ENCODE measurements at regions not wholly inside any gene's neighbourhood (a gene's known extent, or its start where the extent isn't known, plus 50 kb on each side); places are given as distances from the start of the nearest gene placed in this dataset.

DNA sequence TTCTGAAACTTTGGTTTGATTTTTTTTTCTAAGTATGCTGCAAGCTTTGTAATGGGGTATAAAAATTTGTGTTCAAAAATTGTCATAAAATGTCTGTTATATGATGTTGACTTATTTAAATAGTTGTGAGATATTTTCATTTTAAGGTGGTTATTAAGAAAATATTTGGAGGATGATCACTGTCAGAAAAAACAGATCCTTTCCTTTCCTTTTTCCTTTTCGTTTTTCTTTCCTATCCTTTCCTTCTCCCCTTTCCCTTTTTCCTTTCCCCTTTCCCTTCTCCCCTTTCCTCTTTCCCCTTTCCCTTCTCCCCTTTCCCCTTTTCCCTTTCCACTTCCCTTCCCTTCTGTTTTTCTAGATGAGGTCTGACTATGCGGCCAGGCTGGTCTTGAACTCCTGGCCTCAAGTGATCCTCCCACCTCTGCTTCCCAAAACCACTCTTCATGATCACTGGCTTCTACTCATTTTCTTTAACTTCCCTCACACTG, 640.5 kb downstream of the PLCL1 start:
- DNase-seq (ENCODE audit: low read depth in 2 of 2, low spot score in 1 of 2) = no peak

DNA sequence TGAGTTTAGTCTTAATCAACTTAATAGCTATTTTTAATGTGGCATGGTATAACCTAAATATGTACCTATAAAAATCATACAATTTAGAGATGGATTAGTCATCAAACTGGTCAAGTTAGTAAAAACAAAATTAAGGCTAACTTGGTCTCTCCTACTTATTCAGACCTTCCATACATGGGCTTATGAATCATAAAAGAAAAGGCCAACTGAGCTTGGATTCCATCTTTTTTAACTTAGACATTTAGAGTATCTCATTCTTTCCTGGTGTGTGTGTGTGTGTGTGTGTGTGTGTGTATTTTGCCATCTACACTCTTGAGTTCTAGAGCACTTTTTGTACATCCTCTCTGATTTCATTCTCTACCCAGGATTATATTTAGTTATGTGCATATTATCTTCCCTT, 637.5 kb downstream of the PLCL1 start:
- no peak for DNase-seq (ENCODE audit: low read depth in 2 of 2, low spot score in 1 of 2)

GRCh38 chr2:198441246-198441645, 636.9 kb downstream of the PLCL1 start:
- DNase-seq (ENCODE audit: low read depth in 2 of 2, low spot score in 1 of 2) = no peak

GRCh38 chr2:198440833-198441232, 636.4 kb downstream of the PLCL1 start:
- DNase-seq (ENCODE audit: low read depth in 2 of 2, low spot score in 1 of 2) = no peak

DNA sequence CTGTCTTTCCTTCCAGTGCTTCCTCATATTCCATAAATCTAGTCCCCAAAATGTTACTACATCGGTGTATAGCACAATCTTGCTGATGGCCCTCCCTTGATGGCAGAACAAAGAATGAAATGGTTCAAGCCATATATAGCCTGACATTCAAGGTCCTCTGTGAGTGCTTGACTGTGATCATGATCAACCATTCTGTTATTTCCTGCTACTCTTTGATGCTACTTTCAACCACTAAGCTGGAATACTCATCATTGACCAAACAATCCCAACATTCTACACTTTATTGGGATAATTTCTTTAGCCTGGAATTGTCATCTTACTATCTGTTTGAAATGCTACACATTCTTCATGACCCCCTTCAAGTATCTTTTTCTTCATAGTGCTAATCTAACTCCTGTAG, 633.9 kb downstream of the PLCL1 start:
- DNase-seq (ENCODE audit: low read depth in 2 of 2, low spot score in 1 of 2) = no peak

DNA sequence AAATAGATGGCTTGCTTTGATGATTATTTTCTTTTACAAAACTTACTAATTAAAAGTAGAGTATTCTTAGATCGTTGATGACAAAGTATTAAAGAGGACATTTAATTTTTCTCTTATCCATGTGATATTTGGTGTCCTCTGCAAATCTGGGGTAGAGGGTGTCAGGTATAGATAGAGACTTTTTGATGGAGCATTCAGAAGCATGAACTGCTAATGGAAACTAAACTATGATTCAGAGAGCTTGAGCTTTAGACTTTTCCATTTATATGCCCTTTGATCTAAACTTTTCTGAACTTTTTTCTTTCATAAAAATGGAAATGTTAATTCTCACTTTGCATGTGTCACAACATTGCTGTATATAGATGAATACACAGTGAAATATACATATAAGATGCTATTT, 619.7 kb downstream of the PLCL1 start:
- no peak for DNase-seq (ENCODE audit: low read depth in 2 of 2, low spot score in 1 of 2)

DNA sequence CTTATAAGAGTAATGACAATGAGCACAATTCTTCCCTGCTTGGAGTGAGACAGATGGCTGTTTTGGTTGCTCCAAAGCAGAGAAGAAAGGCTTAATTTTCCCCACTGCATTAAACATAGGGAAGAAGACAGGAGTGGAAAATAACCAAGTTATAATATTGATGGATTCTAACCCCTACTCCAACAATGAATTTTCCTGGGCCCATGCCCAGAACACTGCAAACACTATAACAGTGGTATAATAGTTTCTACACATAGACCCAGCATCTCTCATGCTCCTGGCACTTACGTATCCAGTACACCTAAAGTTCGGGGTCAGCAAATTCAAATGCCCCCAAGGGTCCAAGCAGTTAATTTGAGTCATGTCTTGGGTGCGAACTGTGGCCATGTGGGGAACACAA, 613.4 kb downstream of the PLCL1 start:
- no peak for DNase-seq (ENCODE audit: low read depth in 2 of 2, low spot score in 1 of 2)

GRCh38 chr2:198414976-198415375, 610.6 kb downstream of the PLCL1 start:
- DNase-seq (ENCODE audit: low read depth in 2 of 2, low spot score in 1 of 2) = no peak

- DNase-seq (ENCODE audit: low read depth in 2 of 2, low spot score in 1 of 2) = no peak
These were observed 607.5 kb downstream of the PLCL1 start for GRCh38 chr2:198411936-198412335.

DNA sequence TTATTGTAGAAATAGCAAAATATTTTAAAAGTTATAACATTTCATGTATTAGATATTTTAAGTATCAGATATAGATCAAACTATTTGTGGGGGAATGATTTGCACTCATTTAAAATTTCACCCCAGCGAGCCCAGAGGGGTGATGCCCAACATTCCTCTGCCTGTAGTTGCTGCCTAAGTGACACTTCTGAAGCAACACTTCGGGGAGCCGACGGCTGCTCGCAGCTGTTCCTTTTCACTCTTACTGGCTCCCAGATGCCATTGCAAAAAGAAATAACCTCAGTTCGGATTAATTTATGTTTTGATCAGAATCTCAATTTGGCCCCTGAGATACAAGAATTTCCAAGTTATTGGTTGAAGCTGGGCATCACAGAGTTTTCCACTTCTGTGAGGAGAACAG, 603.8 kb downstream of the PLCL1 start:
- DNase-seq (ENCODE audit: low read depth in 2 of 2, low spot score in 1 of 2) = no peak

DNA sequence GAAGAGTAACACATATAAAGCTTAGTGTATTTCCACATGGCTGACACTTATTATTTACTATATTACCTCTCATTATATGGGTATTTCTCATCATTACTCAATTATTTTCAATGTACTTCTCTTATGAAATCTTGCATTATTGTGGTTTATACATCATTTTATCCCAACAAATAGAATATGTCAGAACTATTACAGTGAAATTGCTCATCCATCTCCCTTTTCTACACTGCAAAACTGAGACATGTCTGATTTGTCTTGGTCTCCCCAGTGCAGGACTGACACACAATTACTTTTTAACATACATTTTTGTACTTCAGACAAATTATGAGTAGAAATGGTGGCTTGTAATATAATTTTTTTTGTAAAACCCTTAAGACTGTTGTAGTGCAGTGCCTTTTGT, 600.9 kb downstream of the PLCL1 start:
- DNase-seq (ENCODE audit: low read depth in 2 of 2, low spot score in 1 of 2) = no peak

GRCh38 chr2:198401644-198402043, 597.3 kb downstream of the PLCL1 start:
- DNase-seq (ENCODE audit: low read depth in 2 of 2, low spot score in 1 of 2) = no peak

GRCh38 chr2:198400999-198401398, 596.6 kb downstream of the PLCL1 start:
- DNase-seq (ENCODE audit: low read depth in 2 of 2, low spot score in 1 of 2) = no peak

GRCh38 chr2:198394208-198394607, 589.8 kb downstream of the PLCL1 start:
- DNase-seq (ENCODE audit: low read depth in 2 of 2, low spot score in 1 of 2) = no peak

DNA sequence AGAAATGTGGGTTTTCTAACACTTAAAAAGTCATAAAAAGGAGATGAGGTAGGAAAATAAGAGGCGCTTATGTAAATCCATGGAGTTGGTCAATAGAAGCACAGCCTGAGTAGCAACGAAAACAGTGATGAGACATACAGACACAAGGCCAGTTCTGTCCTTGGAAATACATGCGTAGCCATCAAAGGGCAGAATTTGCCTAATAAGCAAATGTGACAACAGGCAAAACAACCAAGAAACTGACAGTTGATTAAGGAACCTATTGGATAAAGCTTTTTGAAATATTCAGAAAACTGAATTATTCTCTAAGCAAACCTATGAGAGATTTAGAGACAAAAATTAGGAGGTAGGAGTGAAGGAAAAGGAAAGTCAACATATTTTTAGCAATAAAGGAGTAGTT, 586.3 kb downstream of the PLCL1 start:
- DNase-seq (ENCODE audit: low read depth in 2 of 2, low spot score in 1 of 2) = no peak

GRCh38 chr2:198387677-198388076, 583.3 kb downstream of the PLCL1 start:
- DNase-seq (ENCODE audit: low read depth in 2 of 2, low spot score in 1 of 2) = no peak

GRCh38 chr2:198385856-198386255, 581.5 kb downstream of the PLCL1 start:
- no peak for DNase-seq (ENCODE audit: low read depth in 2 of 2, low spot score in 1 of 2)

DNA sequence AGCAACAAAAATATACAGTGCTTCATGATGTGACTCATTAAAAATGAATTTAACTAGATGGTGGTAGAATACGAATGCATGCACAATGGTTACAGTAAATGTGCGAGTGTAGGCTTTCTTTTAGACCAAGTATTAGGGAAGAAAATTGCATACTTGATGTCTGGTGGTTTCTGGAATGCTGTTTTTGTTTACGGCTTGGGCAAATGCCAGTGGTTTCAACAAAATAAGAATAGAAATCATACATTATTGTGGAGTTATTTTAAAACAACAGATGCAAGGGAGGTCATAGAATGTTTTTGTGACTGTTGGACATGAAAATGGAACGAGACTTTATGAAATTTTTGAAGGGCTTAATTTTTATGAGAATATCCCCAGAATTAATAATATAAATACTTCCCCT, 580.9 kb downstream of the PLCL1 start:
- DNase-seq (ENCODE audit: low read depth in 2 of 2, low spot score in 1 of 2) = no peak

DNA sequence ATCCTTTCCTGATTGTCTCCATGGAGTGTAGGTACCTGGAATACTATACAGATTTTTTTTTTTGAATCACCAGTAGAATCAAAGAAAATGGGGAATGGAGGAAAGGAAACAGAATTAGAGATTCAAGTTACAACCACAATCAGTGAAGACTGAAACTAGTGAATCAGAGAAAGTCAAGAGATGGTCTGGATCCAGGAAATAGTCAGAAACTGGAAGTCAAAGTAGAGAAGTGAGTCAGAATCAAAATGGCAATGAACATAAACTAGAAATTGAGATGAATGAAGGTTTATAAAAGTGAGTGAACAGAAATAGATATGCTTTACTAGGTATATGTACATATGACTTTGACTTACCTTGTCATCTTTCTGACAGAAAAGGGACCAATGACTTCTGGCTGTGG, 579.0 kb downstream of the PLCL1 start:
- no peak for DNase-seq (ENCODE audit: low read depth in 2 of 2, low spot score in 1 of 2)

DNA sequence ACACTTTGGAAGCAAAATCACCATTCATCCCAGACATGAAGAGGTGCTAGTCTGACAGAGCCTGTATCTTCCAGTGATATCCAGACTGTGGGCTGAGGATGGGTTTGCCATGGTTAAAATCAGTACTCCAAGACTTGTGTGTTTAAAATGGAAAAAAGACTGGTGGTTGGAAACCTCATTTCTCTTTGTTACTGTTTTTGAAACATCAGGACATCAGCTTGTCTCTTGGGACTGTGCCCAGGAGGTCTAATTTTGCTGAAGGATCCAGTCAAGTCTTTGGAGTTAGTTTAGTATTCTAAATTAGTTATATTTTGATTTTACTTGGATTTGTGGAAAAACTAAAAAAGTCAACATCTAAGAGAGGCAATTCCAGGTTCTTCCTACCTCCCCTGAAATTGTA, 578.4 kb downstream of the PLCL1 start:
- no peak for DNase-seq (ENCODE audit: low read depth in 2 of 2, low spot score in 1 of 2)

- DNase-seq (ENCODE audit: low read depth in 2 of 2, low spot score in 1 of 2) = no peak
These were observed 572.3 kb downstream of the PLCL1 start for GRCh38 chr2:198376677-198377076.

DNA sequence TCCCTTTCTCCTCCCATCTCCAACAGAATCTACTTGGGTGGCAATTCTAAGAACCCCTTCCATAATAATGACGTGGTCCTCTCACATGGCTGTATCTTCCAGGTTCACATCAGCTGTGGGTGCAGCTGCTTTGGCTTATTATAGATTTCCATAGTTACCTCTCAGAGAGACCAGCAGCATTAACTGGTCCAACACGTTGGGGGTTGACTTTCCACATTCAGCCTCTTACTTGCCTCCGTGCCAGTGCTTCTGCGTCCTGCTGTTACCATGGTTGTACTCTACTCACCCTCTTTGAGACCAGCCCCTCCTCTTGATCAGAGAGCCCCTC, 570.7 kb downstream of the PLCL1 start:
- DNase-seq (ENCODE audit: low read depth in 2 of 2, low spot score in 1 of 2) = no peak

GRCh38 chr2:198374375-198375082, 570.1 kb downstream of the PLCL1 start:
- no peak for DNase-seq (ENCODE audit: low read depth in 2 of 2, low spot score in 1 of 2)
